ENCODE measurements at regions not wholly inside any gene's neighbourhood (a gene's known extent, or its start where the extent isn't known, plus 50 kb on each side); places are given as distances from the start of the nearest gene placed in this dataset.
"Not testable (repeated sequence)": the region's sequence is repeated elsewhere in the genome, so short reads cannot be mapped to it uniquely, and the experiment has no call there.

GRCh38 chr14:105962532-105962931 is 436.1 kb downstream of the TMEM121 start:
- no peak for TF ChIP-seq CTCF (IDR thresholded peaks at IDR 0.05; ENCODE audit: control extremely low read depth, extremely low read depth)
- H3K27me3 ChIP-seq (ENCODE audit: control insufficient read depth in 3 of 3, insufficient read depth in 3 of 3, low read length in 2 of 3): no peaks in the 10 kb centered on the region
- no peak overlapping the region for H3K4me3 ChIP-seq
- no peak for DNase-seq
- no peaks in the 10 kb centered on the region for H3K4me1 ChIP-seq (ENCODE audit: control insufficient read depth in 5 of 5, insufficient read depth in 5 of 5, low read length in 5 of 5)
- H3K36me3 ChIP-seq (ENCODE audit: control insufficient read depth in 4 of 4, insufficient read depth in 4 of 4, low read length in 4 of 4): no peaks in the 10 kb centered on the region
- H3K27ac ChIP-seq (ENCODE audit: low read depth in 1 of 2, low read length in 1 of 2): no peak overlapping the region
- no peak for ATAC-seq (ENCODE audit: insufficient read depth, low FRiP score)
- H3K9me3 ChIP-seq (ENCODE audit: control insufficient read depth in 4 of 4, insufficient read depth in 3 of 4, low read length in 3 of 4): peaks cover 0 to 12% (median 7%) of the 10 kb centered on the region in 4 donors
- WGBS, 2 donors: 63 to 67% methylated on average over 3 of the region's 3 CpGs
- no peak overlapping the region for H3K9ac ChIP-seq (ENCODE audit: insufficient read depth in 1 of 2, low read length in 2 of 2)

DNA sequence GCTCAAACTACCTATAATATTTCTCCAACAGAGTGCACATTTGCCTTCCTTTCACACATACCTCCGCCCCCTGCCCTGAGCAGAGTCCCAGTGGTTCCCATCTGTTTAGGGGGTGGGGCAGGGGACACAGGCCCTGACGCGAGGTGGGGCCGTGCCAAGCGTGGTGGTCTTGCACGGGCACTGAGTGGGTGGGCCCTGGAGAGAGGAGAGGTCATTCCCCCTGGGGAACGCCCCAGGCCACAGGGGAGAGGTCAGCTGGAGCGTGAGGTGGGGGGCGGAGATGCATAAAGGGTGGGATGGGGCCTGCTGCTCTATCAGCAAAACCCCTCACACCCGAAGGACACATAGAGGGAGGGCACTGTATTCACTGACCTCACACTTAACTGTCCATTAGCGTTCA is 441.9 kb downstream of the TMEM121 start:
- Histone ChIP-seq H3K27me3 (ENCODE audit: control insufficient read depth in 3 of 3, insufficient read depth in 3 of 3, low read length in 2 of 3) (no peaks in the 10 kb centered on the region), H3K4me1 (ENCODE audit: control insufficient read depth in 5 of 5, insufficient read depth in 5 of 5, low read length in 5 of 5) (no peaks in the 10 kb centered on the region), H3K27ac (ENCODE audit: low read depth in 1 of 2, low read length in 1 of 2) (no peak overlapping the region), H3K36me3 (ENCODE audit: control insufficient read depth in 4 of 4, insufficient read depth in 4 of 4, low read length in 4 of 4) (no peaks in the 10 kb centered on the region), H3K9ac (ENCODE audit: insufficient read depth in 1 of 2, low read length in 2 of 2) (no peak overlapping the region), H3K9me3 (ENCODE audit: control insufficient read depth in 4 of 4, insufficient read depth in 3 of 4, low read length in 3 of 4) (peaks cover 0 to 8% (median 3%) of the 10 kb centered on the region in 4 donors), H3K4me3 (no peak overlapping the region)
- 77 to 79% methylated on average over 11 of the region's 11 CpGs for WGBS, 2 donors
- no peak for TF ChIP-seq CTCF (IDR thresholded peaks at IDR 0.05; ENCODE audit: control extremely low read depth, extremely low read depth)
- no peak for DNase-seq
- no peak for ATAC-seq (ENCODE audit: insufficient read depth, low FRiP score)

DNA sequence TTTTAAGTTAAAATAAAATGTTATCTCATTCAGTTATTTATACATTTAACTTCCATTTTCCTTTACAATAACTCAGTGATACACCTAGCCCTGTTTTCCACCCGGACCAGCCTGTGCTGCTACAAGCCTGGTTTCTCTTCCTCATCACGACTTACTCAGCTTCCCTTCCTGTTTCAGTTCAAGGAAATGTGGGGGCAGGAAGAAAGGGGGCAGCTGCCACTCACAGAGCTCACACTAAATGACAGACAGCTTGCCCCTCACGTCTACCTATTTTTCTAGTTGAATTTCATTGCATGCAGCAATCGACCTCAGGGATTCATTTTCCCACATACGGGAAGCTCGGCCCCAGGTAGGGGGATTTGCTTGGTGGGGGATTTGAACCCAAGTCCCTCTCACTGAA is 442.6 kb downstream of the TMEM121 start:
- not testable (repeated sequence) for ATAC-seq (ENCODE audit: insufficient read depth, low FRiP score); H3K4me1 ChIP-seq (ENCODE audit: control insufficient read depth in 5 of 5, insufficient read depth in 5 of 5, low read length in 5 of 5); H3K27me3 ChIP-seq (ENCODE audit: control insufficient read depth in 3 of 3, insufficient read depth in 3 of 3, low read length in 2 of 3); H3K9ac ChIP-seq (ENCODE audit: insufficient read depth in 1 of 2, low read length in 2 of 2); H3K27ac ChIP-seq (ENCODE audit: low read depth in 1 of 2, low read length in 1 of 2); H3K36me3 ChIP-seq (ENCODE audit: control insufficient read depth in 4 of 4, insufficient read depth in 4 of 4, low read length in 4 of 4); H3K4me3 ChIP-seq; DNase-seq
- WGBS, 2 donors: 56 to 61% methylated on average over 6 of the region's 6 CpGs
- H3K9me3 ChIP-seq (ENCODE audit: control insufficient read depth in 4 of 4, insufficient read depth in 3 of 4, low read length in 3 of 4): peaks cover 0 to 10% (median 3%) of the 10 kb centered on the region in 4 donors

GRCh38 chr14:105970821-105971220 is 444.4 kb downstream of the TMEM121 start:
- not testable (repeated sequence) for H3K9ac ChIP-seq (ENCODE audit: insufficient read depth in 1 of 2, low read length in 2 of 2); H3K4me1 ChIP-seq (ENCODE audit: control insufficient read depth in 5 of 5, insufficient read depth in 5 of 5, low read length in 5 of 5); ATAC-seq (ENCODE audit: insufficient read depth, low FRiP score); H3K36me3 ChIP-seq (ENCODE audit: control insufficient read depth in 4 of 4, insufficient read depth in 4 of 4, low read length in 4 of 4); DNase-seq; H3K27me3 ChIP-seq (ENCODE audit: control insufficient read depth in 3 of 3, insufficient read depth in 3 of 3, low read length in 2 of 3); H3K4me3 ChIP-seq; H3K27ac ChIP-seq (ENCODE audit: low read depth in 1 of 2, low read length in 1 of 2)
- peaks cover 0 to 14% (median 3%) of the 10 kb centered on the region in 4 donors for H3K9me3 ChIP-seq (ENCODE audit: control insufficient read depth in 4 of 4, insufficient read depth in 3 of 4, low read length in 3 of 4)
- WGBS, 2 donors: 84 to 90% methylated on average over 8 of the region's 8 CpGs
